IMR-90 (cell line): ENCODE measurements at regions not wholly inside any gene's neighbourhood (a gene's known extent, or its start where the extent isn't known, plus 50 kb on each side); places are given as distances from the start of the nearest gene placed in this dataset.

Experiments
- CEBPB ChIP-seq: IDR thresholded peaks from 2 replicates; pipeline ENCODE4 v1.6.1; 2012; ENCODE audit warnings: low read depth, low read length, improper control_type of control experiment
- MAZ ChIP-seq: IDR thresholded peaks from 2 replicates; pipeline ENCODE4 v1.6.1; 2012; ENCODE audit warnings: low read depth, mild to moderate bottlenecking, low read length, improper control_type of control experiment, moderate library complexity, borderline replicate concordance
- POLR2A ChIP-seq: IDR thresholded peaks from 2 replicates; pipeline ENCODE4 v1.6.1; 2012; ENCODE audit warnings: mild to moderate bottlenecking, low read depth, low read length
- RFX5 ChIP-seq: IDR thresholded peaks from 2 replicates; pipeline ENCODE4 v1.8.0; 2012; ENCODE audit warnings: low read depth, mild to moderate bottlenecking, low read length, moderate library complexity
- SMC3 ChIP-seq: fragments of 150-350 bp; IDR thresholded peaks from 2 replicates; pipeline ENCODE4 v1.6.1; 2016; ENCODE audit warnings: low read depth, mild to moderate bottlenecking, antibody characterized with exemption, low read length, moderate library complexity
- TF ChIP-seq, protein P1 (sequence below): conservative IDR thresholded peaks from 2 replicates; pipeline ENCODE4 v1.5.1; 2012; ENCODE audit warnings: mild to moderate bottlenecking, low read depth, low read length, improper control_type of control experiment
- TF ChIP-seq, protein P2 (sequence below): fragments of 150-350 bp; IDR thresholded peaks from 2 replicates; pipeline ENCODE4 v1.6.1; 2017; ENCODE audit warnings: mild to moderate bottlenecking, antibody characterized with exemption, low read length, low read depth

DNA sequence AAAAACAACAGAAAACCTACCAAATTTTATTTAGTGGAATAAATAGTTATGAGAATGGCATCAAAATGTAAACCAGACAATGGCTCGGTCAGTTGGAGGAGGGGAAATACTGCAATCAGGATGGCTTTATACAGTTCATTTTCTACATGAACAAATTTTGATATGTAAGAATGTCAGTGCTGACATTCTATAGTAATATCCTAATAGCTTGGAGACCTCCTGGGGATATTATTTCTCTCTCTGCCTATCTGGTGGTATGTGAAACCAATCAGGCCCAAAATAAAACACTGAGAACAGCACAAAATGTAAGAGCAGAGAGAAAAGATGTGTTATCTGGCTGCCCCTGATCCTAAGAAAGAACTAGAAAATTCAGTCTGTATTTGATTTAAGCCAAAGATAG lies 327.7 kb downstream of the UBE3D start:
- TF ChIP-seq RFX5 (no peak), SMC3 (no peak), POLR2A (no peak), CEBPB (no peak), MAZ (no peak)
- TF ChIP-seq, protein P1, sequence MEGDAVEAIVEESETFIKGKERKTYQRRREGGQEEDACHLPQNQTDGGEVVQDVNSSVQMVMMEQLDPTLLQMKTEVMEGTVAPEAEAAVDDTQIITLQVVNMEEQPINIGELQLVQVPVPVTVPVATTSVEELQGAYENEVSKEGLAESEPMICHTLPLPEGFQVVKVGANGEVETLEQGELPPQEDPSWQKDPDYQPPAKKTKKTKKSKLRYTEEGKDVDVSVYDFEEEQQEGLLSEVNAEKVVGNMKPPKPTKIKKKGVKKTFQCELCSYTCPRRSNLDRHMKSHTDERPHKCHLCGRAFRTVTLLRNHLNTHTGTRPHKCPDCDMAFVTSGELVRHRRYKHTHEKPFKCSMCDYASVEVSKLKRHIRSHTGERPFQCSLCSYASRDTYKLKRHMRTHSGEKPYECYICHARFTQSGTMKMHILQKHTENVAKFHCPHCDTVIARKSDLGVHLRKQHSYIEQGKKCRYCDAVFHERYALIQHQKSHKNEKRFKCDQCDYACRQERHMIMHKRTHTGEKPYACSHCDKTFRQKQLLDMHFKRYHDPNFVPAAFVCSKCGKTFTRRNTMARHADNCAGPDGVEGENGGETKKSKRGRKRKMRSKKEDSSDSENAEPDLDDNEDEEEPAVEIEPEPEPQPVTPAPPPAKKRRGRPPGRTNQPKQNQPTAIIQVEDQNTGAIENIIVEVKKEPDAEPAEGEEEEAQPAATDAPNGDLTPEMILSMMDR = no peak
- TF ChIP-seq, protein P2, sequence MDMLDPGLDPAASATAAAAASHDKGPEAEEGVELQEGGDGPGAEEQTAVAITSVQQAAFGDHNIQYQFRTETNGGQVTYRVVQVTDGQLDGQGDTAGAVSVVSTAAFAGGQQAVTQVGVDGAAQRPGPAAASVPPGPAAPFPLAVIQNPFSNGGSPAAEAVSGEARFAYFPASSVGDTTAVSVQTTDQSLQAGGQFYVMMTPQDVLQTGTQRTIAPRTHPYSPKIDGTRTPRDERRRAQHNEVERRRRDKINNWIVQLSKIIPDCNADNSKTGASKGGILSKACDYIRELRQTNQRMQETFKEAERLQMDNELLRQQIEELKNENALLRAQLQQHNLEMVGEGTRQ = no peak
